ENCODE measurements at regions not wholly inside any gene's neighbourhood (a gene's known extent, or its start where the extent isn't known, plus 50 kb on each side); places are given as distances from the start of the nearest gene placed in this dataset.

DNA sequence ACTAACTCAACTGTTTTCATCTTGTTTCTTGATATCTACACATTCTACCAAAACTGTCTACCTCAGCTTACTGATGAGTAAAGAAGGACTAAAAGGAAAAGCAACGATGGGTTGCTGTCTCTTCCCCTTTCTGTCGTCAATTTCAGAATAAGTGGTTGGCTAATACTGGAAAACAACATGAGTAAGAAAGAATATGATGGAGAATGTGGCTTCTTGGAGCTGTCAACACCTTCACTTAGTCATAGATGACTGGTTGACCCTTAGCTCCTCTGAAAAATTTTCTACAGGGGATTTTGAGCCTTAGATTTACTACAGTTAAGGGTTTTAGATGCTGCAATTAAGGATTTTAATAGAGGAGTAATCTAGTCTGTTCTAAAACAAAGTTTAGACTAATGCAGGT lies 797.9 kb downstream of the TLE4 start:
- DNase-seq (ENCODE audit: low spot score), result no peak

DNA sequence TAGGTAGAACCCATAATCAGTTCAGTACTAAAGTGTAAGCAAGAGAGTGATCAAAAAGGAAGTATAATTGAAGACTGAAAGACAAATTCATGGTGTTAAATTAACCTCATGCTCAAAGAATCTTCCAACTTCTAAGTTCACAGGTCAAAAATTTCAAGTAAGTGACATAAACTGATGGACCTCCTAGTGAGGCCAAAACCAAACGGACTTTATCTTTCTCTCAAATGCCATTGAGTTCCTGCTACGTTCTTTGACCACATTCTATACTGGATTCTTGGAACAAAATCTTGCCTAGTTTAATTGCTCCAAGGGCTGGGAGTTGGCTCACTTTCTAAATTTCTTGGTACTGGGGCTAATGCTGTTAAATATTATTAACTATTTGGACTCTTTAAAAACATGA lies 794.9 kb downstream of the TLE4 start:
- DNase-seq (ENCODE audit: low spot score), result no peak

DNA sequence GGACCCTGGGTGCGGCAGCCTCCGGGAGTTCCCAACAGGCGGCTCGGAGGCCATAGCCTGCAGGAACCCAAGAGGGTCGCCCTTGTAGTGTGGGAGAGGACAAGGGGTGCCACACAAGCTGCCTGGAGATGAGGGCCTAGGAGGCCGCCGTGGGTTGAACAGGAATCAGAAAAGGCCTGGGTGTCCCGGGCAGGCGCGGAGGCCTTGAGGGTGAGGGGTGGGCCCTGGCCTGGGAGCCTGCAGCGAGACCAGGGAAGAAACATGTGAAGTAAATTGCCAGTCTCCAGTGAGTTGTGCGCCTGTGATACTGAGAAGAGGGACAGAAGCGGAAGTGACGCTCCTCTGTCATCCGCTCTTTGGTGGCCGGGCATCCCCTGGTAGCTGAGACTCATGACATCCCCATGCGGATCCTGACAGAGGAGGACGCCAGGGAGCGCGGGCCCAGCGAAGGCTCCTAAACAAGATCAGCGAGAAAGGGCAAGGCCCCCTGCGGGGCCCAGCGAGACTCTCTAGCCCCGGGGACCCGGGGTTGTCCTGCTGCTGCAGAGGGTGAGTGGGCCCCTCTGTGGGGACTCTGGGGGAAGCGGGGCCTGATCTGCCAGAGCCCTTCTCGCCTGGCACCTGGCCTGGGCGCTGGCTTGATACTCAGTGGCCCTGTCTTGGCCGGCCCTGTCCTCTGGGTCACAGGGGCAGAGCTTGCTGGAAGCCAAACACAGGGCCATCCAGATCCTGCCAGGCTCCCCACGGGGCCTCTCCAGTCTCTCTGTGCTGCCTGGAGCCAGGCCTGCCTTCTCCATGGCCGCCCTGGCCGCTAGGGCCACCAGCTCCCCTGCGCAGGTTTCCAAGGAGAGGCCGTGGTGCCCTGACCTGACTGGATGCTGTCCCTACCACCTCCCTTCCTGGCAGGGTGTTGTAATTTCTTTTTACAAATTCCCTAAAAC lies 788.4 kb downstream of the TLE4 start:
- DNase-seq (ENCODE audit: low spot score), result no peak

- DNase-seq (ENCODE audit: low spot score), result no peak
Measured at GRCh38 chr9:80359291-80359690, 787.5 kb downstream of the TLE4 start.

GRCh38 chr9:80352967-80353366 lies 781.2 kb downstream of the TLE4 start:
- no peak for DNase-seq (ENCODE audit: low spot score)

DNA sequence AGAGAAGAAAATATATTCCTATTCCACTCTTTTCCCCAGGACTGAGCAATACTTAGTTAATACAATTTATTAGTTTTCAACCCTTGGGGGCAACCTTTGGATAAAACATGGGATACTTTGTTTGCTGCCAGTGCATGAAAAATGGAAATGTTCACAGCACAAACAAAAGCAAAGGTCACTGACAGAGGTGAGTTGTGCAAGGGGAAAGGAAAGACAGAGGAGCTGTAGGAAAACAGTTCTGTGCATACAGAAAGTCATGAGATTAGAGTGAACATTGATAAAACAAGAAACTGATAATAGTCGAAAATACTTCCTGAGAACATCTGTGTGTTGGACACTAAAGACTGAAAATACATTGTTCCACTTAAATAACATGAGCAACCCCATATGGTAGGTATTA lies 779.8 kb downstream of the TLE4 start:
- DNase-seq (ENCODE audit: low spot score), result no peak

GRCh38 chr9:80326105-80326504 lies 754.3 kb downstream of the TLE4 start:
- no peak for DNase-seq (ENCODE audit: low spot score)

DNA sequence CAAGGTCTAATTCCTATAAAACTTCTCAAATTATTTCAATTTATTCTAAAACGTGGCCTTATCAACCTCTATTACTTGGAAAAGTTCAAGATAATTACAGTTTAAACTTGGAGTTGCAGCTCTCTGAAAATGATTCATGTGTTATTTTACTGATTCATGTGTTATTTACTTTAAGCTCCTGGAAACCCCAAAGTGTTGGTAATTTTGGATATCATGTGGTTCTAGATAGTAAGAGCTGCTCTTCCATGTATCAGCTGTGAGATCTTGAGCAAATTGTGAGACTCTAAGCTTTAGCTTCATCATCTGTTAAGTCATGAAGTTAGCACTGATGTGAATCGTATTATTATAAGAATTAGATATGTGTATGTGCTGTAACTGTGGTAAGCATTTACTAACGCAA lies 749.2 kb downstream of the TLE4 start:
- no peak for DNase-seq (ENCODE audit: low spot score)

DNA sequence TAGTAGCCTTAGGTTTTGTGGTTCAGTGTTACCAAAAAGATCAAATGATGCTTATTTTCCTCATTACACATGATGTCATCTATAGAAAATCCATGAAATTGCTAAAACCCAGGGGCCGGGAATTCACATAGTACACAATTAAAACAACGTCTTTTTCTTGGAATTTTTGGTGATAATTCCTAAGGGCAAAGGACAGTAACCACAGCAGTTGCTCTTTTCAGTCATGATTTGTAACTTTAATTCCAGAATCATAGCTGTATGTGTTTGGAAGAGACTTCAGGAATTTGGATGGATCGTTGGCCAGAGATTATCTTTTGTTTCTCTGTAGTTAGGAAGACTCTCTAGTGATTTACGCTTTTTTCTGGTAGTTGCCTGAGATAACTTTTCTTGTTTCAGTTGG lies 748.7 kb downstream of the TLE4 start:
- DNase-seq (ENCODE audit: low spot score), result no peak

DNA sequence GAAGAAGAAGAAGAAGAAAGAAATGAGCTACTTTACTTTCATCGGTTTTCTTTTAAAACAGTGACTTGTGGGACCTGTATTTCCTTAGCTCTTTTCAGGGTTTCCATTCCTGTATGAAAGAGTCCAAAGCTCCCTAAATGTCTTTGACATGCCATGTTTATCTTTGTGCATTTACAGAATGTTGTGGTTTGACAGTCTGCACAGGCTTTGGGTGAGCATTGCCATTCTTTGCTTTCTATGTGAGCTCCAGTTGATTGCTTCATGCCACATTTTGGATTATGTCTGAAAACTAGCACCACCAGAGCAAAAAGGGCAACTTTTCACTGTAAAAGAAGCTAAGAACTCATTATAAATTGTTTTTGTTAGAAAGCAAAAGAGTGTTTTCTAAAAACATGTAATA lies 733.4 kb downstream of the TLE4 start:
- no peak for DNase-seq (ENCODE audit: low spot score)

- no peak for DNase-seq (ENCODE audit: low spot score)
Measured at GRCh38 chr9:80294955-80295354, 723.2 kb downstream of the TLE4 start.

- no peak for DNase-seq (ENCODE audit: low spot score)
Measured at GRCh38 chr9:80294318-80294717, 722.6 kb downstream of the TLE4 start.

DNA sequence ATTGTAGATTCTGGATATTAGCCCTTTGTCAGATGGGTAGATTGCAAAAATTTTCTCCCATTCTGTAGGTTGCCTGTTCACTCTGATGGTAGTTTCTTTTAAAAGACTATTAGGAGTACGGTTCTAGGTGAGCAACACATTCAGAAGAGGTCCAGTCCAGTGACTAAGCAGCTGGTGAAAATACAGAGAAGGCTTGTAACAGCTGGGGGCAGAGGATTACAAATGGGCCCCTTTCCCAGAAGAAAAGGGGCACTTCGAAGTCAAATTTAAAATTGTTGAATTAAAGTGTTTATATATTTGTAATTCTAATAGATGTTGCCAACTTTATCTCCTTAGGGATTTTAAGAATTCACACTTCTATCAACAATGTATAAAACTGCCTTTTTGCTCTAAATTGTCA lies 720.5 kb downstream of the TLE4 start:
- DNase-seq (ENCODE audit: low spot score), result no peak

DNA sequence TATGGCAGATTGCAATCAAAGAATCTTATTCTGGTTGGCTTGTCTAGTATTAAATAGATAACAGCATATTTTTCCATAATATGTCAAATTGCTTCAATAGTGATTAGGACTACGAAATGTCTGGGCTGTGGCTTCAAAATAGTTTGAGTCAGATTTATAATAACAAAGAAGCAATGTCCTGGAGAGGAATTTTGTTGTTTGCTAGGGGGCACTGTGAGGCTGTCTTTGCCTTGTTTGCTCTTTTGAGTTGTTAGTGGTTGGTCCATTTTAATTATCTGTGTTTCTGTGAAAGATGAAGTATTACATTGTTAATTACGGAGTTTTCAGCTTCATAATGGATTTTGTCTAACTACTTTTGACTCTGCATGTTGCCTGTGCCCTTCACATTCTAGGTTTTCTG lies 713.6 kb downstream of the TLE4 start:
- DNase-seq (ENCODE audit: low spot score), result no peak

- no peak for DNase-seq (ENCODE audit: low spot score)
Measured at GRCh38 chr9:80282766-80283165, 711.0 kb downstream of the TLE4 start.

DNA sequence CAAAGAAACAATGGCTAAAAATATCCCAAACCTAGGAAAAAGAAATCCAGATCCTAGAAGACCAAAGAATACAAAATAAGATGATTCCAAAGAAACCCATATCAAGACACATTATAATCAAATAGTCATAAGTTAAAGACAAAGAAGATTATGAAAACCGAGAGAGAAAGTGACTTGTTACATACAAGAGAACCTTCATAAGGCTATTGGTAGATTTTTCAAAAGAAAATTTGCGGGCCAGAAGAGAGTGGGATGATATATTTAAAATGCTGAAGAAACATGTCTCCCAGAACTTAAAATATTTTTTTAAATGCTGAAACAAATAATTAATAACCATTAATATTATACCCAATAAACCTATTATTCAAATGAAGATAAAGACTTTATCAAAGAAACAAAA lies 687.3 kb downstream of the TLE4 start:
- DNase-seq (ENCODE audit: low spot score), result no peak

- no peak for DNase-seq (ENCODE audit: low spot score)
Measured at GRCh38 chr9:80251778-80252177, 680.0 kb downstream of the TLE4 start.

- DNase-seq (ENCODE audit: low spot score), result no peak
Measured at GRCh38 chr9:80242022-80242421, 670.3 kb downstream of the TLE4 start.

DNA sequence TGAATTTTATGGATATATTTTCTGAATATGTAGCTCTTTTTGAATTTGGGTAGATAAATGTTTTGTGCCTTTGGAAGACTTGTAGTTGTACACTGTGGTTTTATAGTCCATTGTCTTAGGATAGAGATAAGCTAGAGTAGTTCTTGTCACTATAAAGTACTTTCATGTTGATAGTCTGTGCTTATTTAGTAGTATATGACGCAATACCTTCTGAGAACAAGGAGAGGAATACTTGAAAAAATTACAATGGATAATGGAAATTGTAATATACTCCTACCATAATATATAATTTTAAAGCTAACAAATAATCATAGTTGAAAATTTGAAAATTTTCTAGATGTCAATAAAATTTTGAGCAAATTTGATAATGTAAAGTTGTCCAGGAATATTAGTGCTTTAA lies 664.0 kb downstream of the TLE4 start:
- no peak for DNase-seq (ENCODE audit: low spot score)

- DNase-seq (ENCODE audit: low spot score), result no peak
Measured at GRCh38 chr9:80233906-80234305, 662.1 kb downstream of the TLE4 start.

DNA sequence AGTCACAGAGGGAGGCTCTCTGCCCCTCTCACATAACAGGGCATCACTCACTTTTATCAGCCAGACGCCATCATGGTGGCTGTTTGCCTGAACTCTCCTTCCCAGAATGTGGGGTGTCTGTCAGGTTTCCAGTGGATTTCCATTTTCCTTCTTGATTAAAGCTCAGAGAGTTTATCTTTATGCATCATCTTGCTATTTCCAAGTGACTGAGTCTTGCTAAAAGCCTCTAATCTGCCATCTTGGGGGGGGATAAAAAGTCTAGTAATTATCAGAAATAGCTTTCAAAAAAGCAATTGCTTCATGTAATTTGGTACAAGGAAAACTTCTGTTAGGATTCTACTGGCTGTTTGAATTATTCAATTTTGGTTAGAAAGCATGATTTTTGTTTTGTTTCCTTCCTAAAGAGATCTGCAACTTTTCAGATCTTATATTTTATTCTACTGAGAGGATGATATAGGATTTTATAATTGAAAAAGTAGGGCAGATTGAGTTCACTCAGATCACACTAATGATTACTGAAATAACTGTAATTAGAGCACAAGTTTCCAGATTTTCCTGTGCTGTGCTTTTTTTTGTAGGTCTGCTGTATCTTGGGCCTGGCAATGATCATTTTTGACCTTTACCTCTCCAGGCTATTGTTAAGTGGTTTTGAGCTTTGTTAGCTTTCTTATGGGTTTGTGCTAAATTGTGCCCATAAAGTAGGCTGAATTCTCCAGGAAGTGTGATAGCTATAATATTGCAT lies 661.5 kb downstream of the TLE4 start:
- DNase-seq (ENCODE audit: low spot score), result no peak

DNA sequence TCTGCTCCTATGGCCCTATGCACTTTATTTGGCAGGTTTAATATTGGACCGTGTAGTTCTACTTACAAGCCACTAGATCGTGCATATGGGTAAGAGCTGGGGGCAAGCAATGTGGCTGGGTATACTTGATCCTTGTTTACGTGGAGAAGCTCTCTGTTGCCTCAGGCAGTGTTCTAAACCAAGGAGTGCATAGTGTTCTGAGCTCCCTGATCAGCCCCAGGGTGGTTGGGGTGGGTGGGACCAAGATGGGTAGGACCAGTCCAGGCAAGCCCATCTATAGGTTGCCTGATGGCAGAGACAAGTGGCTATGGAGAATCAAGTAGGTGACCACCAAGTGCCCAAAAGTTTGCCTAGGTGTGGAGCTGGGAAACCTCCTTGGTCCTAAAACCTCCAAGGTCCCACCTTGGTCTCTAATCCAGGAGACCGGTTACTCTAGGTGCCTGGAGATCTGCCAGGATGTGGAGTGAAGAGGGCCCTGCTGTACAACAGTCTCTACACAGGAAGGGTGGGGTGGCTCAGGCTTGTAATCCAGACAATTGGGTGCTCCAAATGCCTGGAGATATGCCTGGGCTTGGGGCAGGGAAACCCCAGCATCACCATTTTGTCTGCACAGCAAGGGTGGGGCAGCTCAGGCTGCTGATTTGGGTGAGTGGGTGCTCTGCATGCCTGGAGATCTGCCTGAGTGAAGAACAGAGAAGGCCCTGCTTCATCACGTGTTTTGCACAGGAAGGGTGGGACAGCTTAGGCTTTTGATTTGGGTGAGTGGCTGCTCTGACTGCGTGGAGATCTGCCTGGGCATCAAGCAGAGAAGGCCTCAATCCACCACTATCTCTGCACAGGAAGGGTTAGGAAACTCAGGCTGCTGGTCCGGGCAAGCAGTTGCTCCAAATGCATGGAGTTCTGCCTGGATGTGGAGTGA lies 659.8 kb downstream of the TLE4 start:
- no peak for DNase-seq (ENCODE audit: low spot score)

All from GM03348 (cell line).